ENCODE measurements at regions not wholly inside any gene's neighbourhood (a gene's known extent, or its start where the extent isn't known, plus 50 kb on each side); places are given as distances from the start of the nearest gene placed in this dataset.

DNA sequence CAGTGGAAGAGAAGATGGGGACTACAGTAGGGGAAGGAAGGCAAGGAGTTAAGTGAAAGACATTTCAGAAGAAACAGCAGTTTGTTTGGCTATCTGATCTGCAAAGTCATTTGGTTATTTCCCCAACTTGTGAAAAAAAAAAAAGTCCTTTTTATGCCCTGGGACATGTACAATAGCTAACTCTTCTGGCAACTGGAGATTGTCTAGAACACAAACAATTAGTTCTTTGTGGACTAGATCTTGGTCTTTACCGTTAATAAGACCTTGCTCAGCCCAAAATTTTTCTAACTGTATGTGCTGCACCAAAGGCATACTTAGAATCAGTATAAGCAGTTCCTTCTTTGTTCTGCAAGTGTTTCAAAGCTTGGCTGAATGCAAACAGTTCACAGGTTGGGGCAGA is 103.5 kb upstream of the NECTIN3 start:
- H2BK12ac ChIP-seq (ENCODE audit: insufficient read length, low read depth, low read length), result no peak overlapping the region
- no peak overlapping the region for H3K4ac ChIP-seq (ENCODE audit: low read depth, low read length)
- H3K14ac ChIP-seq (ENCODE audit: insufficient read depth, low read length), result no peak overlapping the region
- no peak overlapping the region for H3T11ph ChIP-seq (ENCODE audit: low read length)
- H3K4me1 ChIP-seq (ENCODE audit: insufficient read depth, low read length), result no peaks in the 10 kb centered on the region
- no peaks in the 10 kb centered on the region for H3K4me1 Mint-ChIP-seq
- no peak overlapping the region for H2BK15ac ChIP-seq (ENCODE audit: low read depth, low read length)
- H4K91ac ChIP-seq (ENCODE audit: insufficient read length, low read depth, low read length), result no peak overlapping the region
- peaks cover 31 to 71% (median 44%) of the 10 kb centered on the region in 3 experiments for H3K36me3 Mint-ChIP-seq (ENCODE audit: insufficient read depth in 1 of 3, low read depth in 3 of 3)
- H3K79me2 ChIP-seq (ENCODE audit: insufficient read depth, low read length), result peaks cover 20% of the 10 kb centered on the region; the same call in 1 of the 2 replicates
- no peak overlapping the region for H4K8ac ChIP-seq (replicated peaks; ENCODE audit: insufficient read length, low read depth, low read length)
- peaks cover 11% of the 10 kb centered on the region for H3K9me3 ChIP-seq (ENCODE audit: control insufficient read depth, low read depth, low read length)
- peak overlapping the region; percentile 98 for H3K9ac ChIP-seq (ENCODE audit: extremely low read depth, insufficient read length, low read length)
- H2BK20ac ChIP-seq (ENCODE audit: low read depth, low read length, poor library complexity, severe bottlenecking), result no peak overlapping the region
- H3K27me3 ChIP-seq (ENCODE audit: insufficient read depth, low read length), result no peaks in the 10 kb centered on the region
- WGBS (ENCODE audit: extremely low coverage, insufficient read length, low lambda C conversion rate), result no CpG with 5 or more reads among the region's 1 CpG
- H3K27me3 Mint-ChIP-seq (ENCODE audit: low read depth), result no peaks in the 10 kb centered on the region
- H4K20me1 ChIP-seq (ENCODE audit: control insufficient read depth, insufficient read depth, insufficient read length), result no peaks in the 10 kb centered on the region
- no peak overlapping the region for H2AK5ac ChIP-seq (ENCODE audit: insufficient read length, low read length)
- no peak overlapping the region for H3K4me3 Mint-ChIP-seq
- TF ChIP-seq, protein P1, sequence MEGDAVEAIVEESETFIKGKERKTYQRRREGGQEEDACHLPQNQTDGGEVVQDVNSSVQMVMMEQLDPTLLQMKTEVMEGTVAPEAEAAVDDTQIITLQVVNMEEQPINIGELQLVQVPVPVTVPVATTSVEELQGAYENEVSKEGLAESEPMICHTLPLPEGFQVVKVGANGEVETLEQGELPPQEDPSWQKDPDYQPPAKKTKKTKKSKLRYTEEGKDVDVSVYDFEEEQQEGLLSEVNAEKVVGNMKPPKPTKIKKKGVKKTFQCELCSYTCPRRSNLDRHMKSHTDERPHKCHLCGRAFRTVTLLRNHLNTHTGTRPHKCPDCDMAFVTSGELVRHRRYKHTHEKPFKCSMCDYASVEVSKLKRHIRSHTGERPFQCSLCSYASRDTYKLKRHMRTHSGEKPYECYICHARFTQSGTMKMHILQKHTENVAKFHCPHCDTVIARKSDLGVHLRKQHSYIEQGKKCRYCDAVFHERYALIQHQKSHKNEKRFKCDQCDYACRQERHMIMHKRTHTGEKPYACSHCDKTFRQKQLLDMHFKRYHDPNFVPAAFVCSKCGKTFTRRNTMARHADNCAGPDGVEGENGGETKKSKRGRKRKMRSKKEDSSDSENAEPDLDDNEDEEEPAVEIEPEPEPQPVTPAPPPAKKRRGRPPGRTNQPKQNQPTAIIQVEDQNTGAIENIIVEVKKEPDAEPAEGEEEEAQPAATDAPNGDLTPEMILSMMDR (conservative IDR thresholded peaks at IDR 0.05), result no peak
- no peak overlapping the region for H3K27ac ChIP-seq (ENCODE audit: insufficient read length, low read depth, low read length)
- DNase-seq, result no peak
- no peak overlapping the region for H3K27ac Mint-ChIP-seq
- no peak overlapping the region for H3K56ac ChIP-seq (ENCODE audit: insufficient read length, low read depth, low read length)
- H3K23ac ChIP-seq (ENCODE audit: insufficient read length, low read depth, low read length), result no peak overlapping the region
- no peak overlapping the region for H3K18ac ChIP-seq (ENCODE audit: insufficient read length, low read depth, low read length)
- H2BK5ac ChIP-seq (ENCODE audit: insufficient read length, low read length), result no peak overlapping the region
- H3K9me3 Mint-ChIP-seq, result peaks cover 32 to 40% of the 10 kb centered on the region in 2 experiments
- no peak overlapping the region for H2AFZ ChIP-seq (ENCODE audit: low read length)
- H4K5ac ChIP-seq (ENCODE audit: insufficient read length, low read depth, low read length), result no peak overlapping the region
- peak overlapping the region; percentile 30 for H3K4me2 ChIP-seq (ENCODE audit: insufficient read depth, insufficient read length, low read length)
- no peaks in the 10 kb centered on the region for H3K23me2 ChIP-seq (ENCODE audit: insufficient read length, low read depth, low read length, poor library complexity, severe bottlenecking)
- no peak overlapping the region for H2BK120ac ChIP-seq (ENCODE audit: low read depth, low read length, poor library complexity, severe bottlenecking)
- H3K79me1 ChIP-seq (ENCODE audit: insufficient read depth, low read depth, low read length, poor library complexity, severe bottlenecking), result no peaks in the 10 kb centered on the region

Measured in H9 (cell line).